Testis (tissue), 2 donors: ENCODE measurements at regions not wholly inside any gene's neighbourhood (a gene's known extent, or its start where the extent isn't known, plus 50 kb on each side); places are given as distances from the start of the nearest gene placed in this dataset.

Source experiments
- CTCF ChIP-seq, 3 experiments: fragments of 450-650 bp in 2 of 3; fragments of 200-600 bp in 1 of 3; sonication (generic) in 1 of 3; IDR thresholded peaks; one replicate each; pipeline ENCODE4 v1.5.1; 2016 to 2019; ENCODE audit warnings: antibody characterized with exemption in 3 of 3, mild to moderate bottlenecking in 2 of 3, moderate library complexity in 1 of 3
- POLR2A ChIP-seq: fragments of 450-650 bp; IDR thresholded peaks from one replicate; pipeline ENCODE4 v1.6.1; 2017; ENCODE audit warnings: antibody characterized with exemption, mild to moderate bottlenecking, moderate library complexity

GRCh38 chr1:187143783-187144182 lies 315.0 kb downstream of the PLA2G4A start:
- TF ChIP-seq POLR2A: no peak
- no peak for TF ChIP-seq CTCF (IDR thresholded peaks at IDR 0.05)
